ENCODE measurements at regions not wholly inside any gene's neighbourhood (a gene's known extent, or its start where the extent isn't known, plus 50 kb on each side); places are given as distances from the start of the nearest gene placed in this dataset.

- ATAC-seq (ENCODE audit: insufficient read depth, low FRiP score): no peak
- Histone ChIP-seq H3K27me3 (ENCODE audit: control insufficient read depth in 3 of 3, insufficient read depth in 3 of 3, low read length in 2 of 3) (no peaks in the 10 kb centered on the region), H3K4me1 (ENCODE audit: control insufficient read depth in 5 of 5, insufficient read depth in 5 of 5, low read length in 5 of 5) (no peaks in the 10 kb centered on the region), H3K27ac (ENCODE audit: low read depth in 1 of 2, low read length in 1 of 2) (no peak overlapping the region), H3K4me3 (no peak overlapping the region), H3K9me3 (ENCODE audit: control insufficient read depth in 4 of 4, insufficient read depth in 3 of 4, low read length in 3 of 4) (peaks cover 0 to 7% (median 0%) of the 10 kb centered on the region in 4 donors), H3K36me3 (ENCODE audit: control insufficient read depth in 4 of 4, insufficient read depth in 4 of 4, low read length in 4 of 4) (no peaks in the 10 kb centered on the region), H3K9ac (ENCODE audit: insufficient read depth in 1 of 2, low read length in 2 of 2) (no peak overlapping the region)
- no peak for TF ChIP-seq CTCF (IDR thresholded peaks at IDR 0.05; ENCODE audit: control extremely low read depth, extremely low read depth)
- WGBS, 2 donors: 85% methylated on average over 2 of the region's 2 CpGs
- no peak for DNase-seq
These were observed 258.9 kb upstream of the EPHA4 start for GRCh38 chr2:221831051-221831450.

GRCh38 chr2:221822416-221822815 lies 250.3 kb upstream of the EPHA4 start:
- DNase-seq: no peak
- Histone ChIP-seq H3K4me1 (ENCODE audit: control insufficient read depth in 5 of 5, insufficient read depth in 5 of 5, low read length in 5 of 5) (no peaks in the 10 kb centered on the region), H3K27me3 (ENCODE audit: control insufficient read depth in 3 of 3, insufficient read depth in 3 of 3, low read length in 2 of 3) (no peaks in the 10 kb centered on the region), H3K27ac (ENCODE audit: low read depth in 1 of 2, low read length in 1 of 2) (no peak overlapping the region), H3K4me3 (no peak overlapping the region), H3K9me3 (ENCODE audit: control insufficient read depth in 4 of 4, insufficient read depth in 3 of 4, low read length in 3 of 4) (peaks cover 0 to 7% (median 0%) of the 10 kb centered on the region in 4 donors), H3K36me3 (ENCODE audit: control insufficient read depth in 4 of 4, insufficient read depth in 4 of 4, low read length in 4 of 4) (no peaks in the 10 kb centered on the region), H3K9ac (ENCODE audit: insufficient read depth in 1 of 2, low read length in 2 of 2) (no peak overlapping the region)
- no peak for TF ChIP-seq CTCF (IDR thresholded peaks at IDR 0.05; ENCODE audit: control extremely low read depth, extremely low read depth)
- no peak for ATAC-seq (ENCODE audit: insufficient read depth, low FRiP score)
- WGBS, 2 donors: 70 to 75% methylated on average over 2 of the region's 2 CpGs

- H3K4me3 ChIP-seq: no peak overlapping the region
- no peak for TF ChIP-seq CTCF (IDR thresholded peaks at IDR 0.05; ENCODE audit: control extremely low read depth, extremely low read depth)
- no peaks in the 10 kb centered on the region for H3K36me3 ChIP-seq (ENCODE audit: control insufficient read depth in 4 of 4, insufficient read depth in 4 of 4, low read length in 4 of 4)
- no peak overlapping the region for H3K9ac ChIP-seq (ENCODE audit: insufficient read depth in 1 of 2, low read length in 2 of 2)
- DNase-seq (no peak), ATAC-seq (ENCODE audit: insufficient read depth, low FRiP score) (no peak)
- WGBS, 2 donors: 61 to 74% methylated on average over 9 of the region's 9 CpGs
- peaks cover 0 to 7% (median 0%) of the 10 kb centered on the region in 4 donors for H3K9me3 ChIP-seq (ENCODE audit: control insufficient read depth in 4 of 4, insufficient read depth in 3 of 4, low read length in 3 of 4)
- no peak overlapping the region for H3K27ac ChIP-seq (ENCODE audit: low read depth in 1 of 2, low read length in 1 of 2)
- H3K27me3 ChIP-seq (ENCODE audit: control insufficient read depth in 3 of 3, insufficient read depth in 3 of 3, low read length in 2 of 3): no peaks in the 10 kb centered on the region
- no peaks in the 10 kb centered on the region for H3K4me1 ChIP-seq (ENCODE audit: control insufficient read depth in 5 of 5, insufficient read depth in 5 of 5, low read length in 5 of 5)
These were observed 246.7 kb upstream of the EPHA4 start for GRCh38 chr2:221818616-221819320.

GRCh38 chr2:221817878-221818277 lies 245.8 kb upstream of the EPHA4 start:
- WGBS, 2 donors: 93 to 96% methylated on average over 3 of the region's 3 CpGs
- DNase-seq (no peak), ATAC-seq (ENCODE audit: insufficient read depth, low FRiP score) (no peak)
- Histone ChIP-seq H3K27me3 (ENCODE audit: control insufficient read depth in 3 of 3, insufficient read depth in 3 of 3, low read length in 2 of 3) (no peaks in the 10 kb centered on the region), H3K4me3 (no peak overlapping the region), H3K9ac (ENCODE audit: insufficient read depth in 1 of 2, low read length in 2 of 2) (no peak overlapping the region), H3K36me3 (ENCODE audit: control insufficient read depth in 4 of 4, insufficient read depth in 4 of 4, low read length in 4 of 4) (no peaks in the 10 kb centered on the region), H3K4me1 (ENCODE audit: control insufficient read depth in 5 of 5, insufficient read depth in 5 of 5, low read length in 5 of 5) (no peaks in the 10 kb centered on the region), H3K9me3 (ENCODE audit: control insufficient read depth in 4 of 4, insufficient read depth in 3 of 4, low read length in 3 of 4) (peaks cover 0 to 5% (median 0%) of the 10 kb centered on the region in 4 donors), H3K27ac (ENCODE audit: low read depth in 1 of 2, low read length in 1 of 2) (no peak overlapping the region)
- no peak for TF ChIP-seq CTCF (IDR thresholded peaks at IDR 0.05; ENCODE audit: control extremely low read depth, extremely low read depth)

Data from lung (tissue), 11 donors.